A549 (cell line): ENCODE measurements at regions not wholly inside any gene's neighbourhood (a gene's known extent, or its start where the extent isn't known, plus 50 kb on each side); places are given as distances from the start of the nearest gene placed in this dataset.

Experiments
- ATAC-seq, 2 experiments: fragments of 200-7000 bp in 1 of 2; fragments of >200 bp in 1 of 2; cut with Nextera tagmentation in 1 of 2; cut with Tn5 transposase in 1 of 2; 3 replicates each; pipeline versions ENCODE4 v1.8.0 to v1.9.1; 2018 to 2020; ENCODE audit warnings: mild to moderate bottlenecking in 1 of 2, moderate library complexity in 1 of 2
- CTCF ChIA-PET: fragments of 300-600 bp; sonication (Branson Sonifier 250); formaldehyde crosslinking; extraction: SDS; loops from one replicate; lab custom pipeline; 2021; ENCODE audit warnings: antibody characterized with exemption, inconsistent platforms; lab: Yijun Ruan, JAX
- POLR2A ChIA-PET: fragments of 350-600 bp; formaldehyde crosslinking; extraction: SDS; loops from one replicate; lab custom pipeline; 2021; ENCODE audit warnings: antibody characterized with exemption, inconsistent platforms; lab: Yijun Ruan, JAX
- DNase-seq, 2 experiments: peaks; one replicate each; pipeline versions ENCODE4 v3.0.0 to v3.0.0-alpha.2; 2011 to 2016; ENCODE audit warnings: low read depth in 1 of 2, low spot score in 1 of 2
- FAIRE-seq: peaks from 2 replicates; lab custom pipeline; 2011; peaks lifted over from hg19 to GRCh38; lab: Jason Lieb, UNC
- H3K27ac ChIP-seq, 2 experiments: fragments of >200 bp; sonication (Bioruptor Twin); formaldehyde crosslinking; 3 replicates each; pipeline ENCODE4 v1.5.1; 2016 to 2017
- H3K4me1 ChIP-seq: fragments of >200 bp; sonication (Bioruptor Twin); formaldehyde crosslinking; 3 replicates; pipeline ENCODE4 v1.6.1; 2016
- H3K4me2 ChIP-seq: fragments of >200 bp; sonication (Bioruptor Twin); formaldehyde crosslinking; 3 replicates; pipeline ENCODE4 v1.6.1; 2016
- H3K4me3 ChIP-seq: fragments of >200 bp; sonication (Bioruptor Twin); formaldehyde crosslinking; 3 replicates; pipeline ENCODE4 v1.5.1; 2016
- H3K9me3 ChIP-seq: fragments of >200 bp; sonication (Bioruptor Twin); formaldehyde crosslinking; 3 replicates; pipeline ENCODE4 v1.6.1; 2016
- CEBPB ChIP-seq, 2 experiments: fragments of >200 bp in 1 of 2; sonication (Bioruptor Twin) in 1 of 2; formaldehyde crosslinking in 1 of 2; IDR thresholded peaks; 2 replicates each; pipeline ENCODE4 v1.6.1; 2012 to 2016
- CTCF ChIP-seq: fragments of >200 bp; sonication (Bioruptor Twin); formaldehyde crosslinking; IDR thresholded peaks from 3 replicates; pipeline ENCODE4 v1.5.1; 2016
- EHF ChIP-seq: fragments of 250-450 bp; sonication (Bioruptor Pico); IDR thresholded peaks from 2 replicates; pipeline ENCODE4 v1.5.0; 2020; ENCODE audit warnings: mild to moderate bottlenecking
- ELK1 ChIP-seq: fragments of 150-350 bp; IDR thresholded peaks from 2 replicates; pipeline ENCODE4 v1.6.1; 2014; ENCODE audit warnings: low read depth, mild to moderate bottlenecking, low read length
- FOSL2 ChIP-seq, 2 experiments: fragments of 450-650 bp in 1 of 2; fragments of >200 bp in 1 of 2; sonication (Bioruptor Twin) in 1 of 2; formaldehyde crosslinking; IDR thresholded peaks; 2 replicates each; pipeline versions ENCODE4 v1.5.0 to v1.6.1; 2016 to 2020; ENCODE audit warnings: mild to moderate bottlenecking in 1 of 2, moderate library complexity in 1 of 2
- FOXS1 ChIP-seq: fragments of 250-450 bp; sonication (Bioruptor Pico); IDR thresholded peaks from 2 replicates; pipeline ENCODE4 v1.5.0; 2020; ENCODE audit warnings: mild to moderate bottlenecking, moderate library complexity
- HMGXB4 ChIP-seq: fragments of 250-450 bp; sonication (Bioruptor Pico); IDR thresholded peaks from 2 replicates; pipeline ENCODE4 v1.5.0; 2021; ENCODE audit warnings: mild to moderate bottlenecking, moderate library complexity, borderline replicate concordance
- HOXA7 ChIP-seq: fragments of 250-450 bp; sonication (Bioruptor Pico); IDR thresholded peaks from 2 replicates; pipeline ENCODE4 v1.5.0; 2020; ENCODE audit warnings: mild to moderate bottlenecking, moderate library complexity
- HOXB13 ChIP-seq: fragments of 250-450 bp; sonication (Bioruptor Pico); IDR thresholded peaks from 2 replicates; pipeline ENCODE4 v1.5.0; 2020; ENCODE audit warnings: low read depth, mild to moderate bottlenecking, moderate library complexity
- JUN ChIP-seq, 2 experiments: fragments of >200 bp; sonication (Bioruptor Twin); formaldehyde crosslinking; IDR thresholded peaks; 2 replicates in 1 of 2; 3 replicates in 1 of 2; pipeline ENCODE4 v1.6.1; 2016 to 2017
- KDM5A ChIP-seq: fragments of 200-600 bp; sonication (generic); IDR thresholded peaks from 2 replicates; pipeline ENCODE4 v1.6.1; 2016; ENCODE audit warnings: antibody characterized with exemption, mild to moderate bottlenecking
- NR3C1 ChIP-seq: fragments of >200 bp; sonication (Bioruptor Twin); formaldehyde crosslinking; IDR thresholded peaks from 3 replicates; pipeline ENCODE4 v1.6.1; 2017
- RAD21 ChIP-seq, 2 experiments: fragments of >200 bp in 1 of 2; sonication (Bioruptor Twin) in 1 of 2; formaldehyde crosslinking in 1 of 2; IDR thresholded peaks in 1 of 2; conservative IDR thresholded peaks in 1 of 2; 2 replicates in 1 of 2; 3 replicates in 1 of 2; pipeline ENCODE4 v1.6.1; 2012 to 2018; ENCODE audit warnings: inconsistent platforms in 1 of 2
- RARB ChIP-seq: fragments of 250-450 bp; sonication (Bioruptor Pico); IDR thresholded peaks from 2 replicates; pipeline ENCODE4 v1.8.0; 2021; ENCODE audit warnings: mild to moderate bottlenecking, moderate library complexity
- RCOR1 ChIP-seq: fragments of 150-350 bp; IDR thresholded peaks from 2 replicates; pipeline ENCODE4 v1.6.1; 2014; ENCODE audit warnings: antibody characterized with exemption, low read length, low read depth
- RNF2 ChIP-seq: fragments of 200-600 bp; sonication (generic); IDR thresholded peaks from 2 replicates; pipeline ENCODE4 v1.6.1; 2016; ENCODE audit warnings: low read depth, mild to moderate bottlenecking, antibody characterized with exemption, moderate library complexity, borderline replicate concordance
- SMC3 ChIP-seq: fragments of >200 bp; sonication (Bioruptor Twin); formaldehyde crosslinking; IDR thresholded peaks from 3 replicates; pipeline ENCODE4 v1.6.1; 2018; ENCODE audit warnings: inconsistent platforms
- SREBF2 ChIP-seq: fragments of 450-650 bp; IDR thresholded peaks from 2 replicates; pipeline ENCODE4 v1.6.1; 2014; ENCODE audit warnings: mild to moderate bottlenecking, moderate library complexity
- ZC3H11A ChIP-seq: fragments of 450-650 bp; IDR thresholded peaks from 2 replicates; pipeline ENCODE4 v1.6.1; 2014; ENCODE audit warnings: antibody characterized with exemption, mild to moderate bottlenecking
- ZNF302 ChIP-seq: fragments of 250-450 bp; sonication (Bioruptor Pico); IDR thresholded peaks from 2 replicates; pipeline ENCODE4 v1.9.0; 2021; ENCODE audit warnings: inconsistent platforms, mild to moderate bottlenecking, moderate library complexity
- ZSCAN20 ChIP-seq: fragments of 250-450 bp; sonication (Bioruptor Pico); IDR thresholded peaks from 2 replicates; pipeline ENCODE4 v1.8.0; 2022; ENCODE audit warnings: mild to moderate bottlenecking, moderate library complexity
- WGBS: methylation state at CpG from one replicate; pipeline ENCODE4 v1.1.6; 2017; ENCODE audit errors: missing lambda C conversion rate; 5-methylcytosine and 5-hydroxymethylcytosine counted together
- TF ChIP-seq, protein P1 (sequence below): IDR thresholded peaks from 2 replicates; pipeline ENCODE4 v1.6.1; 2012
- TF ChIP-seq, protein P2 (sequence below): fragments of >200 bp; sonication (Bioruptor Twin); formaldehyde crosslinking; IDR thresholded peaks from 2 replicates; pipeline ENCODE4 v1.6.1; 2016

DNA sequence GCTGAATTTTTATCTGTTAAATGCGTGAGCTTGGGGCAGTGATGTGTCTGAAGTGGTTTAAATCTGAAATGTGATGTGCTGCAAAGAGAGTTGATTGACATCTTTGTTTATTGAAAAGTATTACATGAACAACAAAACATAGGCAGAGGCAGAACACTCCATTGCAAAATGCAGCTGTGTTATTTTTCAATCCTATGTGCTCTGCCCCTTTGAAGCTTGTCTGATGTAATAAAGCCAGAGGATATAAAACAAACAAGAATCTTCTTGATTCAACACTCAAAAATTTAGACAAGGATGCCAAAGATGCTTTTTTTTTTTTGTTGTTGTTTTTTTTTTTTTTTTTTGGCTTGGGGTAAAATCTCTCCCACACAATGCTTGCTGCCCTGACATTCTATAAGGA lies 482.4 kb upstream of the MMS22L start:
- Histone ChIP-seq H3K4me1 (peaks cover 5% of the 10 kb centered on the region; the same call in 1 of the 3 replicates), H3K4me2 (peak overlapping the region; percentile 47; the same call in 2 of the 3 replicates), H3K27ac (no peak overlapping the region), H3K9me3 (no peaks in the 10 kb centered on the region), H3K4me3 (no peak overlapping the region)
- no peak for FAIRE-seq
- ChIA-PET POLR2A (no interaction called here), CTCF (no interaction called here)
- ATAC-seq = no peak; a peak in 1 of 6 replicates
- WGBS = 27% methylated on average over 1 of the region's 1 CpG
- no peak for TF ChIP-seq HOXA7 (CRISPR knock-in tag)
- TF ChIP-seq NR3C1 = no peak
- no peak for TF ChIP-seq ZC3H11A
- TF ChIP-seq CEBPB (IDR thresholded peaks at IDR 0.05) = 0 out of 4 replicates have a peak, but pooled peaks of 1 of the 2 experiments have one; percentile 37
- no peak for TF ChIP-seq EHF (CRISPR knock-in tag)
- TF ChIP-seq KDM5A = no peak
- no peak for TF ChIP-seq ZSCAN20 (CRISPR knock-in tag)
- peak in 1 of 2 experiments; percentile 13 for DNase-seq

DNA sequence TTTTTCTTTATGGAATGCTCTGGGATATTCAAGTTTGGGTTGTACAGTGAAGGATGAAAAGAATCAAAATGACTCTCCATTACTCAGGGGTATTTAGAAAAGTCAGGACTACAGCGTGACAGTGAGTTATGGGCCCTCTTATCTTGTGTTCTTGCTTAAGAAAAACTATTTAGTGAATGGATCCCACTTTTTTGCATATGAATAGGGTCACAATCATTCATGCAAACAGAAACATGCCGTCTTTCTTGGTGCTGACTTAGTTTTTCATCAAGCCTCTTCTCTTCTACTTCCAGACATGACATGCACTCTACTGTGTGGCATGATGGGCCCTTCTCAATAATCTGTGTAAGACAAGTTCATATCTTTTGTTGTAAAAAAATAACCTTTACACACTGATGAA lies 488.4 kb upstream of the MMS22L start:
- no peak for ATAC-seq
- CTCF ChIA-PET = no interaction called here
- 17% methylated on average over 2 of the region's 2 CpGs for WGBS

DNA sequence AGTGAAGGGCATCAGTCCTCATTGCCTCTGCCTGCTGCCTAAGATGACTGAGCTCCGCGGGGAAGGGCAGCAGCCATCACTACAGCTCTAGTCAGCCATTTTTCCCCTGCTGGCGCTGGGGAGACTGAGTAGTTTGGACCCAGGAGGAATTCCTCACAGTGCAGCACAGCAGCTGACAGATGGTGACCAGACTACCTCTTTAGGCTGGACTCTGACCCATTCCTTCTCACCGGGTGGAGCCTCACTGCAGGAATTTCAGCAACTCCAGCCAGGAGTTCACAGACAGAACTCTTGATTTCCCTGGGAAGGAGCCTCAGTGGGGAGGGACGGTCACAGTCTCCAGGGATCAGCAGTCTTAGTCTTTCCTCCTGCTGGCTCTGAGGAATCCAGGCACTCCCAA lies 492.0 kb upstream of the MMS22L start:
- ChIA-PET CTCF (no interaction called here), POLR2A (no interaction called here)
- no peak overlapping the region for H3K4me2 ChIP-seq
- FAIRE-seq (no peak), ATAC-seq (no peak), DNase-seq (no peak)
- no peaks in the 10 kb centered on the region for H3K4me1 ChIP-seq
- WGBS = 73% methylated on average over 3 of the region's 5 CpGs
- no peaks in the 10 kb centered on the region for H3K9me3 ChIP-seq
- no peak overlapping the region for H3K27ac ChIP-seq
- TF ChIP-seq RARB (CRISPR knock-in tag) (no peak), JUN (IDR thresholded peaks at IDR 0.05) (no peak), HOXB13 (CRISPR knock-in tag) (no peak), RCOR1 (no peak)
- H3K4me3 ChIP-seq = no peak overlapping the region

More for the DNA sequence above, 488.4 kb upstream of the MMS22L start:
- Histone ChIP-seq H3K4me1 (no peaks in the 10 kb centered on the region), H3K4me2 (no peak overlapping the region), H3K9me3 (no peaks in the 10 kb centered on the region), H3K27ac (no peak overlapping the region)
- FAIRE-seq = no peak
- TF ChIP-seq, protein P1, sequence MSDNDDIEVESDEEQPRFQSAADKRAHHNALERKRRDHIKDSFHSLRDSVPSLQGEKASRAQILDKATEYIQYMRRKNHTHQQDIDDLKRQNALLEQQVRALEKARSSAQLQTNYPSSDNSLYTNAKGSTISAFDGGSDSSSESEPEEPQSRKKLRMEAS = no peak
- TF ChIP-seq, protein P2, sequence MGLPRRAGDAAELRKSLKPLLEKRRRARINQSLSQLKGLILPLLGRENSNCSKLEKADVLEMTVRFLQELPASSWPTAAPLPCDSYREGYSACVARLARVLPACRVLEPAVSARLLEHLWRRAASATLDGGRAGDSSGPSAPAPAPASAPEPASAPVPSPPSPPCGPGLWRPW = no peak
- TF ChIP-seq SREBF2 = no peak
- no peak for TF ChIP-seq ELK1
- no peak for TF ChIP-seq RNF2
- TF ChIP-seq, all 56 proteins: peak for 0
- DNase-seq = no peak
- H3K4me3 ChIP-seq = no peak overlapping the region
- POLR2A ChIA-PET = no interaction called here

- DNase-seq = no peak
- ChIA-PET CTCF (no interaction called here), POLR2A (no interaction called here)
- FAIRE-seq = no peak
- Histone ChIP-seq H3K4me2 (no peak overlapping the region), H3K4me1 (no peaks in the 10 kb centered on the region), H3K9me3 (no peaks in the 10 kb centered on the region), H3K4me3 (no peak overlapping the region), H3K27ac (no peak overlapping the region)
- no peak for ATAC-seq
- WGBS = 42% methylated on average over 5 of the region's 5 CpGs
- no peak for TF ChIP-seq CTCF
- no peak for TF ChIP-seq HMGXB4 (CRISPR knock-in tag)
- no peak for TF ChIP-seq SMC3
- no peak for TF ChIP-seq ELK1
- TF ChIP-seq ZNF302 (CRISPR knock-in tag) = no peak
- TF ChIP-seq RCOR1 = no peak
- no peak for TF ChIP-seq RAD21 (conservative IDR thresholded peaks at IDR 0.05 in 1 of 2, IDR thresholded peaks at IDR 0.05 in 1 of 2)
- no peak for TF ChIP-seq KDM5A
- no peak for TF ChIP-seq FOXS1
- no peak for TF ChIP-seq NR3C1
- no peak for TF ChIP-seq FOSL2 (IDR thresholded peaks at IDR 0.05)
- TF ChIP-seq FOSL2 (CRISPR knock-in tag; IDR thresholded peaks at IDR 0.05) = no peak
- no peak for TF ChIP-seq RARB (CRISPR knock-in tag)
- TF ChIP-seq JUN (IDR thresholded peaks at IDR 0.05) = no peak
Observed at GRCh38 chr6:97778290-97779038, 495.4 kb upstream of the MMS22L start.
